Amygdala (tissue), 56 donors: ENCODE measurements at regions not wholly inside any gene's neighbourhood (a gene's known extent, or its start where the extent isn't known, plus 50 kb on each side); places are given as distances from the start of the nearest gene placed in this dataset.
"Not testable (repeated sequence)": the region's sequence is repeated elsewhere in the genome, so short reads cannot be mapped to it uniquely, and the experiment has no call there.

ENCODE experiments used
- DNase-seq, 56 donors: peaks; one replicate each; lab custom pipeline; 2025; lab: John Stamatoyannopoulos, UW

DNA sequence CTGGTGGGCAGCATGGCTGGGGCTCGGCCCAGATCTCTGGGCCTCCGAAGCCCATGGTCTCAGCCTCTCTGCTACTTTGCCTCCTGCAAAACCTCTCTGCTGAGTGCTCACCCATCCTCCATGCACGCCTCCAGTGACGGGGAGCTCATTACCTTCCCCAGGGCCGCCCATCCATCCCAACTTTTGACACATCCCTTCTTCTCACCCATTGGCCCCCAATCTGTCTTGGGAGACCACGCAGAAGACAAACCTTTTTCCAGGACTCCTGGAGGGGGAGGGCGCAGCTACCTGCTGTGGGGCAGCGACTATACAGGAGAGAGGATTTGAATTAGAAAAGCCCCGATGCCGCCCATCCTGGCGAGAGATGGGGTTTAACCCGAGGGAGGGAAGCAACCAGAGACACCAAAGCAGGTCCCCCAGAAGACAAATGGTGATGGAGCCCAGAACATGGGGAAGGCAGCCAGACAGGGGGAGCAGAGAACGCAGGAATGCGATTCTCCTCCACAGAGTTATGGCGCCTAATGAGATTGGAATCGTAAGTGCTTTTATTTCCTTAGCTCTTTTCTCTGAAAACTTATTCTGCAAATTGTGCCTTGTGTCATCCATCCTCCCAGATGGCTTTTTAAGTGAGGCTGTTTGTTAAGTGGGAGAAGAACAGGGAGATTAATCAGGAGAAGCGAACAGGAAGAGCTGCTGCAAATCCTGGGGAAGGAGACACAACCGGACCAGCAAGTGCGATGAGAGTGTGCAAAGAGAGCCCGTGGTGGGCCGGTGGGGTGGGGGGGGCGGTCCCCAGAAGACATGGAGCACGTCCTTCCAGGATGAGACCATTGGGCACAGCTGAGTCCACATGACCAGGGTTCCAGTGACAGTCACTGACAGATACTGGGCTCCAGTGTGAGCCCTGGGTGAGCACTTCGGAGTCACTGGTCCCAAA, 623.5 kb downstream of the MATN1 start:
- no peak for DNase-seq

DNA sequence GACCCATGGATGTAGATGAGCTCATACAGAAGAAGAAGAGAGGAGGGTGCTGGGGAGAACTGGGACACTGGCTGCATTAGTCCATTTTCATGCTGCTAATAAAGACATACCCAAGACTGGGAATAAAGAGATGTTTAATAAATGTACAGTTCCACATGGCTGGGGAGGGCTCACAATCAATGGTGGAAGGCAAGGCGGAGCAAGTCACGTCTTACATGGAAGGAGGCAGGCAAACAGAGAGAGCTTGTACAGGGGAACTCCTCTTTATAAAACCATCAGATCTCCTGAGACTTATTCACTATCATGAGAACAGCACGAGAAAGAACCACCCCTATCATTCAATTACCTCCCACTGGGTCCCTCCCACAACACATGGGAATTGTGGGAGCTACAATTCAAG, 625.5 kb downstream of the MATN1 start:
- DNase-seq = not testable (repeated sequence)

- no peak for DNase-seq
These were observed 627.8 kb downstream of the MATN1 start for GRCh38 chr1:30095451-30096025.

DNA sequence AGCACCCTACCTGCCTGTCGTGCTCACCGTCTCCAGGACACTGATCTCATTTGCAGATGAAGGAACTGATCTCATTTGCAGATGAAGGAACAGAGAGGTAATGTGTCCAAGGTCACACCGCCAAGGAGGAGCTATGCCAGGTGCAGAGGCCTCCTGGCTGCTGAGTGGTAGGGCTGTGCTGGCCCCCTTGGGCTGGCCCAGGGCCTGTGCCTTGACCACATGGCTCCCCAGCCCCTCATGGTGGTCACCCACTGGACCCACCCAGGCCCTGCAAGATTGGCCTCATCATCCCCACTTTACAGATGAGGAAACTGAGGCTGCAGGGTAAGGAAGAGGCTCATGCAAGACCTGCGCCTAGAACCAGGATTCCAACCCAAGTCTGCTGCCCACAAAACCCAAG, 628.3 kb downstream of the MATN1 start:
- DNase-seq = no peak

DNA sequence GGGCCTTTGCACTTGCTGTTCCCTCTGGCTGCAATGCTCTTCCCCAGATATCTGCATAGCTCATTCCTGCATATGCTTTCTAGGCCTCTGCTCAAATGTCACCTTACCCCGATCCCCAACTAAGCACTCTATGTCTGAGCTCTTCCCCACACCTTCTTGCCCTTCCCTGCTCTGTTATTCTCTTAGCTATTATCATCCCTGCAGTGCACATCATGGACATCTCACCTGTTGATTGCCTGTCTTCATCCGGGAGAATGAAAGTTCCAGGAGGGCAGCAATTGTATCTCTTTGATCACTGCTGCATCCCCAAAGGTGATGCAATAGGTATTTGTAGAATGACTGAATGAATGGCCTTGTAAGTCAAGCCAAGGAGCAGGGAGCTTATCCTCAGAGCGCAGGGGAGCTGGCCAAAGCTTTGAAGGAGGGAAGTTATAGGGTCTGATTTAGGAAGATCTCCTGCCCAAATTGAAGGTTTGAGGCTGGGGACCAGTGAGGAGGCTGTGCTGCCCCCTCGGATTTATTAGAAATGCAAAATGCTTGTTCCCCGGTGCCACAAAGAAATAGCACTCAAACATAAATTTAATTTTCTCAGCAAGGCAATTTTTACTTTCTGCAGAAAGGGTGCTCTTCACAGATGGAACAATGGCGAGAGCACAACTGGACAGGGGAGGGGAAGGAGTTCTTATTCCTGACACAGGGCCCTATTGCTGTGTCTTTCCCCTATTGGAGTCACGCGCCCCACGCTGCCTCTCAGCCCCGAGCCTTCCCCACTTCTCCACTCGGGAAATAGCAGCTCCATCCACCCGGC, 631.1 kb downstream of the MATN1 start:
- DNase-seq = no peak

DNA sequence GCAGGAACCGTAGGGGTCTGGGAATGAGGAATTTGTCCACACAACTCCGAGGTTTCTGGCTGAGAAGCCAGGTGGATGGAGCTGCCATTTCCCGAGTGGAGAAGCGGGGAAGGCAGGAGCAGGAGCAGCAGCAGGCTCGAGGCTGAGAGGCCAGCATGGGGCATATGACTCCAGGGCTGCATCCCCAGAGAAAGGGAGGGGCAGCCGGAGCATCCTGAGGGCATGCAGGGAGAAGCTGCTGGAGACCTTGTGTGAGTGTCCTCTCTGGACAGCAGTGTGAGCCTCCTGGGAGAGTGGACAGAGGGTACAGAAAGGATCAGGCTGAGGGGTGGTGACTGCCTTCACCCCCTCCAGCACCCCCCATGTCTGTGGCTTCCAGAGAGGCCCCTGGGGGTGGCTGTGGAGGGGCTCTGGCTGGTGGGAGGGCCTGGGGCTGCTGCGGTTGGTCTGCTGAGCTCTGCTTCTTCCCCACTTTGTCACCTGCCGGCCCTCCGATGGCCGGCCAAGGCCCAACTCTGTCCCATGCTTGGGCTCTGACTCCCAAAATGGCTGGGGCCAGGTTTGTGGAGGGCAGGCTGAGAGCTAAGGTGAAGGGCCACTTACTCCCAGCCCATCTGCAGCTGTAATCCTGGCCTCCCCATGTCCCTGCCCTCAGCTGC, 633.1 kb downstream of the MATN1 start:
- DNase-seq = no peak

- DNase-seq = no peak
These were observed 634.4 kb downstream of the MATN1 start for GRCh38 chr1:30089024-30089430.

DNA sequence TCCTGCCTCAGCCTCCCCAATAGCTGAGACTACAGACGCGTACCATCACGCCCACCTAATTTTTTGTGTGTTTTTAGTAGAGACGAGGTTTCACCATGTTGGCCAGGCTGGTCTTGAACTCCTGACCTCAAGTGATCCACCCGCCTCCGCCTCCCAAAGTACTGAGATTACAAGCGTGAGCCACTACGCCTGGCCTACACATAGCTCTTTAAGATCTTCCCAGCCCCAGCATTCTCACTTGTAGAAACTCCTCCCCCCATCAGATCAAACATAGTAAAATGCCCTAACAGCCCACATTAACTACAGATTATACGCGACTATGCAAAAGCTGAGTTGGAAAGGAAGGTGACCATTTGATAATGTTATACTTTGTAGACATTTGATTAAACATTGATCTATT, 634.8 kb downstream of the MATN1 start:
- DNase-seq = no peak

GRCh38 chr1:30087465-30087864, 635.9 kb downstream of the MATN1 start:
- no peak for DNase-seq

DNA sequence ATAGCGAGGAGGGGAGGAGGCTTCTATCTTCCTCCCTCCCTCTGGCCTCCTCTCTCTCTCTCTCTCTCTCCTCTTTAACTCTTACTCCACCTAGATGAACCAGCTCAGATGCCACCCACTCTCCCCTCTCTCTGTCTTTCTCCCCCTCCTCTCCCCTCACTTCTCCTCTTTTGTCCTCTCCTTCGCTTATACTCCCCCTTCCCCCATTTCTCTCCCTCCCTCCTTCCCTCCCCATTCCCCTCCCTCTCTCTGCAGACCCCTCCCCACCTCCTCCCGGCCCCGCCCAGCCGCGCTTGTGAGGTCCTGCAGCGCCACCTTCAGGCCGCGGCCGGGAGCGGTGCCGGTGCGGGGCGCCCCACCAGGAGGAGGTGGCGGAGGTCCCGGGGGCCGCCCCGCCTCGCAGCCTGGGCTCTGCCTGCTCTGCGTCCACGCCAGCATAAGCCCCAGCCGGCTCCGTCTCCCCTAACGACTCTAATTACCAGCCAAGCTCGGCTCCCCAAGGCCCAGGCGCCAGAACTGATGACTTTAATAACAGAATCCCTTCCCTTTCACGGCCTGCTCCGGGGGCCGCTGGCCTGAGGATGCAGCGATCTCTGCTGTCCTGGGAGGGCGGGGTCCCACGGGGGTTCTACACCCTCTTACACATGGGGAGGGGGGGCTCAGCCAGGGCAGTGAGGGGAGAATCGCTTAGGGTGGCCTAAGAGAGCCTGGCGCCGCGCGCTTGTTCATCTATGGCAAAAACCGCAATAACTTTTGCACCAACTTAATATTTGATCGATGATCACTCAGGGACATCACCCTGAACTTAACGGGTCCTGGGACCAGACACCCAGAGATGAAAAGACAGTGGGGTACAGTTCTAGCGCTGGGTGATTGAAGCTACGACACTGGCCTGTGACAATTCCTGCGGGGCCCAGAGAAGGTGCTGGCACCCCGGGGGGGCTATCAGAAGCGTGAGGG, 637.3 kb downstream of the MATN1 start:
- DNase-seq = peak in 27 of 56 donors; percentile 4 to 69 (median 24)

DNA sequence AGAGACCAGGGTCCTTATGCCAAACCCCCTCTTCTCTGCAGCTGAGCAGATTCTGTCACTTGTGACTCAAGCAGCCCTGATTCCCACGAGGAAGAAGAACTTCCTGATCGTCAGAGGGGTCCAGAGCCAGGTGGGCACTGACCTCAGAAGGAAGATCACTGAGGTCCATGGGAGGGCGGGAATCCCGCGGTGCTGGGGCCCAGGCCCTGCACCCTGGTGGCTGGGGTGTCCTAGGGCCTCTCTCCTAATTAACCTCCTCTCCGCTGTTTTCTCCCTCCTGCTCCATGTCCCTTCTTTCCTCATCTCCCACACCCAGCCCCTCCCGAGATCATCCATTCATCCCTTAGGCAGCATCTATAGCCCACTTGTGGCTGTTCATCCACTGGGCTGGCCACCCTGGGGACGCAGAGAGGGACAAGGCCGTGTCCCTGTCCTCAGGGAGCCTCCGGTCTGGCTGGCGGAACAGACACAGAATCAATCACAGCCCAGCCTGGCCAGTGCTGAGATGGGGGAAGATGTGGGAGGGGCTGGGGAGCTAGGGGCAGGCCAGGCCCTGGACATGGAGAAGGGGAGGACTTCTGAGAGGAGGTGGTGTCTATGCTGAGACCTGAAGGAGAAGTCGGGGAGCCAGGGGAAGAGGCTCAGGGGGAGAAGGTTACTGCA, 638.3 kb downstream of the MATN1 start:
- DNase-seq = no peak

GRCh38 chr1:30083800-30084464, 639.5 kb downstream of the MATN1 start:
- no peak for DNase-seq

DNA sequence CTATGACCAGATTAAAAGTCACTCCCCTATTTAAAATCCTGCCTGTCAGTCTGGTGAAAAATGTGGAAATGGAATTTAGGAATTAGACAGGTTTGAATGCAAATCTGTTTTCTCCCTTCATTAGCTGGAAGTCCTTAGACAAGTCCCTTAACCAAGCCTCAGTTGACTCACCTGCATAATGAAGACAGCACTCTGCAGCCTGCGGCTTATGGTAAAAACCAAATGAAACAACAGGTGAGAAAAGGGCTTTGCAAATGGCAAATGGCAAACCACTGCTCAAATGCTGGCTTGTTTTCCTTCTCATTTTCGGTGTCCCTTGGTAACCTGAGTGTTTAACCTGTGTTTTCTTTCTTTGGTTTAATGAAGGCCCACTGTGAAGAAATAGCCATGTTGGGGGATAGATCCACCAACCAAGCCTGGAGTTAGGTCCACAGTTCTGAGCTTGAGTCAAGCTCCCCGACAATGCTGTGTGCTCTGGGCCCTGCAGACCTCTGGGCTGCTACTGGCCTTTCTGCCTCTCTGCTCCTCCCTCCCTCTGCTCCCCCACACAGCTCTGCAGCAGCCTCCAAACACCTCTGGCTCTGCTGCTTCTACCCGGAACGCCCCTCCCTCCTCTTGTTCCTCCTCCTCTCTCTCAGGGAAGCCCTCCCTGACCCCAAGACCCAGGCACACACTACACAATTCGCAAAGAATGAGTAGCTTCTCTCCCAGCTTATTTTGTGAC, 641.8 kb downstream of the MATN1 start:
- DNase-seq = no peak

GRCh38 chr1:30075916-30076315, 647.5 kb downstream of the MATN1 start:
- DNase-seq = not testable (repeated sequence)

- no peak for DNase-seq
These were observed 654.5 kb downstream of the MATN1 start for GRCh38 chr1:30068787-30069472.

GRCh38 chr1:30064547-30064946, 658.8 kb downstream of the MATN1 start:
- no peak for DNase-seq

DNA sequence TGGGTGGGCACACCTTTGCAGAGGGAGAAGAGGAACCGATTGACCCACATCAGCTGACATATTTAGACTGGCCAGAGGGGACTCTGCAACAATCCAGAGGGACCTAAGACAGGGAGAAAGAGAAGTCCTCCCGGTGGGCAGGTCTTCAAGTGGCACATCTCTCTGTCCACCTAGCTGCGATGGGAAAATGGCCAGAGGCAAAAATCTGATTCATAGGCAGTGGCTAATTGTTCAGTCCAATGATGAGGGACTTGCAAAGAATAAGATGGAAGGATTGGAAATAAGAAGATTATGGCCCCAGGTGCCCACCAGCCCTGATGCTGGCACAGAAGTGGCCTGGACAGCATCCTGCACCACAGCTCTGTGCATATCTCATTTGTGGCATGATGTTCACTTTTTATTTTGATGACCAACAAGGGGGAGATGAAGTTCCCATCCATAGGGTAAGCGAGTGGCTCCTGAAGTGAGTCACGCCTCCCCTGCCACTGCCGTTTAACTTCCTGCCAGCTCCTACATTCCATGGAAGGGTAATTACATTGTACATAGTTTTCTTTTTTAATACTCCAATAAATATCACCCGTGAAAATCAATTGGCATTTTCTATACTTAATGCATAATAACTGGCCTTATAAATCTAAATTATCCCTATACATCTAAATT, 659.6 kb downstream of the MATN1 start:
- no peak for DNase-seq
